ENCODE measurements at regions not wholly inside any gene's neighbourhood (a gene's known extent, or its start where the extent isn't known, plus 50 kb on each side); places are given as distances from the start of the nearest gene placed in this dataset.

DNA sequence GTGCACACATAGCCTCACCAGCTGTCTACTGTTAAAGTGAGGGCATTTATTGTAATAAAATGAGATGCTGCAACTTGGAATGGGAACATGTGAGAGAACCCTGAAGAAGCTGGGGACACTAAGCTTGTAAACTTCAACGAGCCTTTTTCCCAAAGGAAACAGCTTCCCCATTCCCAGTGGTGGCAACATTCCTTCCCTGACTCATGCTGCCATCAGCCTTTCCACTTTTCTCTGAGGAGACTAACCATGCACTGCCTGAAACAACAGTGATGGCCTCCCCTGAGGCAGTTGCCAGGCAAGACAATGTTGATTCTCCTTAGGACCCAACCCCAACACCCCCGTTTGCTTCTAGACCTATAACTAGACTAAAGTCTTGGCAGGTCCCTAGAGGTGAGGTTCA is 928.3 kb downstream of the GLUD2 start:
- DNase-seq (ENCODE audit: low read depth in 2 of 3, low spot score in 2 of 3): no peak

- no peak for DNase-seq (ENCODE audit: low read depth in 2 of 3, low spot score in 2 of 3)
Observed at GRCh38 chrX:121987163-121987562, 939.8 kb downstream of the GLUD2 start.

DNA sequence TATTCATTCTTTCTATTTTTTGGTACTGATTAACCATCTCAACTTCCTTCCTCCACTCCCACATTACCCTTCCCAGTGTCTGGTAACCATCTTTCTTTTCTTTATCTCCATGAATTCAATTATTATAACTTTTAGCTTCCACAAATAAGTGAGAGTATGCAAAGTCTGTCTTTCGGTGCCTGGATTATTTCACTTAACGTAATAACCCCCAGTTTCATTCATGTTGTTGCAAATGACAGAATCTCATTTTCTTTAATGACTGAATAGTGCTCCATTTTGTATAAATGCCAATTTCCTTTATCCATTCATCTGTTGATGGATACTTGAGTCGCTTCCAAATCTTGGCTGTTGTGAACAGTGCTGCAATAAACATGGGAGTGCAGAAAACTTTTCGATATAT is 940.4 kb downstream of the GLUD2 start:
- DNase-seq (ENCODE audit: low read depth in 2 of 3, low spot score in 2 of 3): no peak

GRCh38 chrX:122004127-122004526 is 956.7 kb downstream of the GLUD2 start:
- DNase-seq (ENCODE audit: low read depth in 2 of 3, low spot score in 2 of 3): no peak

GRCh38 chrX:122026665-122027064 is 979.3 kb downstream of the GLUD2 start:
- no peak for DNase-seq (ENCODE audit: low read depth in 2 of 3, low spot score in 2 of 3)

- no peak for DNase-seq (ENCODE audit: low read depth in 2 of 3, low spot score in 2 of 3)
Observed at GRCh38 chrX:122046226-122046625, 998.8 kb downstream of the GLUD2 start.

GRCh38 chrX:122046815-122047214 is 999.4 kb downstream of the GLUD2 start:
- no peak for DNase-seq (ENCODE audit: low read depth in 2 of 3, low spot score in 2 of 3)

DNA sequence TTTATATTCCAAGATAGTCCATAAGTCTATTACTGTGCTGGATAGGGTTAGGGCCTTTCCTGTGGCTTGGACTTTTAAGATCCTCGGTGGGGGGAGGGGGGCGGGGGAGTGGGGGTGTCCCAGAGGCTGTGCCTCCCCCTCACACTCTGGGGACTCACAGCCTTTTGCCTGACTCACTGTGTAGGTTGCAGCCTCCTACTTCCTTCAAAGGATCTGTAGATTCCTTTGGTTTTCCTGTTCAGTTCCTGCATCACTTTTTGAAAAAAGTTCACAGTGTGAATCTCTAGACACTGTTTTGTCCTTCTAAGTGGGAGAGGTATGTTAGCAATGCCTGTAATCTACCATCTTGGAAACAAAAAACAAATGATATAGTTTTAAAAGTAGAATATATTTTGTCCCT is 999.9 kb downstream of the GLUD2 start:
- DNase-seq (ENCODE audit: low read depth in 2 of 3, low spot score in 2 of 3): no peak

DNA sequence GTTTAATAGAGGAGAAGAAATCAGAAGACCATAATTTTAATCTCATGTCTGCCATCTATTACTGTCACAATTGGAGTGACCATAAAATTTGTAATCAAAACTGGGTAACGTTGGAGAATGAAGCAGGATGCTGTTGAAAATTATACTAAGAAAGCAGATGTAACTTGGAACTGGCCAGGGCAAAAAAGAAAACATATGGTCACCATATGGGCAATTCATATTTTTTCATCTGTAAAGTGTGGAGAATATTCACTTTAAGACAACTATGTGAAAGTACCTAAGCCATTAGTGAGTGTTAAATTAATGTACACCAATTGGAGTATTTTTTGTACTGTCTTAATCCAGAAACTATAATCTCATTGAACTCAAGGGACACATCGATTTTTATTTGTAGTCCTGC is 1008.0 kb downstream of the GLUD2 start:
- no peak for DNase-seq (ENCODE audit: low read depth in 2 of 3, low spot score in 2 of 3)

- DNase-seq (ENCODE audit: low read depth in 2 of 3, low spot score in 2 of 3): no peak
Observed at GRCh38 chrX:122055979-122056715, 1008.7 kb downstream of the GLUD2 start.

- no peak for DNase-seq (ENCODE audit: low read depth in 2 of 3, low spot score in 2 of 3)
Observed at GRCh38 chrX:122076241-122076640, 1028.8 kb downstream of the GLUD2 start.

DNA sequence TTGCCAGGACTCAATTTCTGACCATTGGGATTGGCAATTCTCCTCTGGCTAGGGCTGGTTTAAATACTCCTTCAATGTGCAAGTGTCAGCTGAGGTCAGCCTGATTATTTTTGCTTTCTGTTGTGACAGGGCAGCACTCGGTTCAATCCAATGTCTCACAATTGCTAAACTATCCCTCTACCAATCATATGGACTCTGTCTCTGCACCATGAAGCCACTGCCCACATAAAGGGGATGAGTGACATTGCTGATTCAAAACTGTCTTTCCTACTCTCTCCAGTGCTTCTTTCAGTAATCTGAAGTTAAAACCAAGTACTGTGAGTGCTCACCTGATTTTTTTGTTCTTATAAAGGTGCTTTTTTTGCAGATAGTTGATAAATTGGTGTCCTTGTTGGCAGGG is 1030.7 kb downstream of the GLUD2 start:
- no peak for DNase-seq (ENCODE audit: low read depth in 2 of 3, low spot score in 2 of 3)

GRCh38 chrX:122087341-122087740 is 1039.9 kb downstream of the GLUD2 start:
- DNase-seq (ENCODE audit: low read depth in 2 of 3, low spot score in 2 of 3): no peak

DNA sequence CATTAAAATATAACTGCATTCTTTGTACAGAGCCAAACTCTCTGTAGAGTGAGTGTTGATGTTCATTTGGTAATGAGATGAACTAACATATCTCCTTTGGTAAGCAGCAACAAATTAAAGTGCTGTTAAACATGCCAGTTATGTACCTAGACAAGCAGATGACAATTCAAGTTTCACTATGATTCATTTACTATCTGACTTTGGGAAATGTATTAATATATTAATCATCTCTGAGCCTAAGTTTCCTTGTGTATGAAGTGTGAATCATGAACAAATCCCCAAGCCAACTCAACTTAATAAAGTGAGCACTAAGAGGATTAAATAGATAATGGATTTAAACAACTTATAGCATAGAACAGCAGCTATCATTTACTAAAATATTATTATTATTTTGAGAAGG is 1044.2 kb downstream of the GLUD2 start:
- no peak for DNase-seq (ENCODE audit: low read depth in 2 of 3, low spot score in 2 of 3)

- DNase-seq (ENCODE audit: low read depth in 2 of 3, low spot score in 2 of 3): no peak
Observed at GRCh38 chrX:122092360-122092759, 1045.0 kb downstream of the GLUD2 start.

GRCh38 chrX:122092978-122093377 is 1045.6 kb downstream of the GLUD2 start:
- DNase-seq (ENCODE audit: low read depth in 2 of 3, low spot score in 2 of 3): no peak

GRCh38 chrX:122094611-122095010 is 1047.2 kb downstream of the GLUD2 start:
- DNase-seq (ENCODE audit: low read depth in 2 of 3, low spot score in 2 of 3): no peak

DNA sequence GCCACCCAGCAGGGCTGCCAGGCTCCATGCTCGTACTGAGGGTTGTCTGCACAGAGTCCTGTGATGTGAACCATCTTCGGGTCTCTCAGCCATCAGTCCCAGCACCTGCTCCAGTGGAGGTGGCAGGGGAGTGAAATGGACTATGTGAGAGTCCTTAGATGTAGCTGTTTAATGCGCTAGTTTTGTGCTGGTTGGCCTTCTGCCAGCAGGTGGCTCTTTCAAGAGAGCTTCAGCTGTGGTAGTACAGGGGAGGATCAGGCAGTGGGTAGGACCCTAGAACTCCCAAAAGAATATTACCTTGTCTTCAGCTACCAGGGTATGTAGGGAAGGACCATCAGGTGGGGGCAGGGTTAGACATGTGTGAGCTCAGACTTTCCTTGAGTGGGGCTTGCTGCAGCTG is 1066.0 kb downstream of the GLUD2 start:
- no peak for DNase-seq (ENCODE audit: low read depth in 2 of 3, low spot score in 2 of 3)

GRCh38 chrX:122113896-122114295 is 1066.5 kb downstream of the GLUD2 start:
- no peak for DNase-seq (ENCODE audit: low read depth in 2 of 3, low spot score in 2 of 3)

DNA sequence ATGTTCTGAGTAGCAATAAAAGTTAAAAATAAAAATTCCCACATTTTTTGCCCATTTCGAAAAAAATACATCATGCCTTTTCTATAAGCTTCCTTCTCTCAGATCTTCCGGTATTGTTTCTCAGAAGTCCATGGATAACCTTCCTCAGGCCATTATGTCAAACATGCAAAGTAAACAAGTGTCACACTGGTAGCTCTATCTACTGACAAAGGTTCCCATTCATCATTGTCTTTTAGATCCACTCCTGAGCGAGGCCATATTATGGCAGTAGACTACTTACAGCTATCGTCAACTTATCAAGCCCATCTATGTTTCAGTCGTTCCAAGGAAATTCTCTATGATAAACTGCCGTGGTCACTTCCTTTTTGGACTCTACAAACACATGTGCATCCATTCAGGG is 1068.2 kb downstream of the GLUD2 start:
- no peak for DNase-seq (ENCODE audit: low read depth in 2 of 3, low spot score in 2 of 3)

DNA sequence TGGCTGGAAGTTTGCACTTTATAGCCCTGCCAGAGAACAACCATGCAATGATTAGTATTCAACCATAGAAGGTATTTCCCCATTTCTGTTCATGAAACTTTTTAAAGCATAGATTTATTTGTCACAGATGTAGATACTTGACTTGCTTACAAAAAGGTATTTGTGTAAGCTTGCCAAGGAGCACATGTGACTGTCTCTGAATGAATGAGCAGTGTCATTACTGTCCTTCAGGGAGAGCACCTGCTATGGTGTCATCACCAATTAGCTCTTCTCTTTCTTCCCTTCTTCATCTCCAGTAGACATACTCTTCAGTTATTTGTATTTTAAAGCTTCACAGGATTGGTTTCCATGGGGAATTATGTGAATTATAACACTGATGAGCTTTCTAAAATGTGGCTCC is 1064.7 kb upstream of the GRIA3 start:
- DNase-seq (ENCODE audit: low read depth in 2 of 3, low spot score in 2 of 3): no peak

DNA sequence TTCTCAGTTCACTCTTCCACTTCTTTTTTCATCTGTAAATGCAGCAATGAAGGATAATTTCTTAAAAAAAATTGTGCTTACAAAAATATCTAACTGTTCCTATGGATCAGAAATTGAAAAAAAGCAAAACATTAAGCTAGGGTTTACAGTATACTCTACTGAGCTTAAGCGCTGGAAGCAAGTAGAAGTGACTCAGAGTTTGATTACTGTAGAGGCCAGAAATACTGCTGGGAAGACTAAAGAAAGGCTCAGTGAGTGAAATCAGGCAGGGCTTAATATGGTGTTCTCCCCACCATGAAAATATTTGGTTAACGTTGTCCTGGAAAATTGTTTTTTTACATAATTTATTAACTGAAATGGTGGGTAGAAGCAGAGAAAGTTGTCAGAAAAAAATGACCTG is 1061.8 kb upstream of the GRIA3 start:
- no peak for DNase-seq (ENCODE audit: low read depth in 2 of 3, low spot score in 2 of 3)

DNA sequence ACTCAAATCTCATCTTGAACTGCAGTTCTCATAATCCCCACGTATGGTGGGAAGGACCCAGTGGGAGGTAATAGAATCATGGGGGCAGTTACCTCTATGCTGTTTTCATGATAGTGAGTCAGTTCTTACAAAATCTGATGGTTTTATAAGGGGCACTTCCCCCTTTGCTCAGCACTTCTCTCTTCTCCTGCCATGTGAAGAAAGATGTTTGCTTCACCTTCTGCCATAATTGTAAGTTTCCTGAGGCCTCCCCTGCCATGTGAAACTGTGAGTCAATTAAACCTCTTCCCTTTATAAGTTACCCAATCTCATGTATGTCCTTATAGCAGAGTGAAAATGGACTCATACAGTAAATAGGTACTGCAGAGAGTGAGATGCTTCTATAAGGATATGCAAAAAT is 1050.6 kb upstream of the GRIA3 start:
- DNase-seq (ENCODE audit: low read depth in 2 of 3, low spot score in 2 of 3): no peak

Data from hematopoietic multipotent progenitor cell (in vitro differentiated cells).